ENCODE measurements at regions not wholly inside any gene's neighbourhood (a gene's known extent, or its start where the extent isn't known, plus 50 kb on each side); places are given as distances from the start of the nearest gene placed in this dataset.

DNA sequence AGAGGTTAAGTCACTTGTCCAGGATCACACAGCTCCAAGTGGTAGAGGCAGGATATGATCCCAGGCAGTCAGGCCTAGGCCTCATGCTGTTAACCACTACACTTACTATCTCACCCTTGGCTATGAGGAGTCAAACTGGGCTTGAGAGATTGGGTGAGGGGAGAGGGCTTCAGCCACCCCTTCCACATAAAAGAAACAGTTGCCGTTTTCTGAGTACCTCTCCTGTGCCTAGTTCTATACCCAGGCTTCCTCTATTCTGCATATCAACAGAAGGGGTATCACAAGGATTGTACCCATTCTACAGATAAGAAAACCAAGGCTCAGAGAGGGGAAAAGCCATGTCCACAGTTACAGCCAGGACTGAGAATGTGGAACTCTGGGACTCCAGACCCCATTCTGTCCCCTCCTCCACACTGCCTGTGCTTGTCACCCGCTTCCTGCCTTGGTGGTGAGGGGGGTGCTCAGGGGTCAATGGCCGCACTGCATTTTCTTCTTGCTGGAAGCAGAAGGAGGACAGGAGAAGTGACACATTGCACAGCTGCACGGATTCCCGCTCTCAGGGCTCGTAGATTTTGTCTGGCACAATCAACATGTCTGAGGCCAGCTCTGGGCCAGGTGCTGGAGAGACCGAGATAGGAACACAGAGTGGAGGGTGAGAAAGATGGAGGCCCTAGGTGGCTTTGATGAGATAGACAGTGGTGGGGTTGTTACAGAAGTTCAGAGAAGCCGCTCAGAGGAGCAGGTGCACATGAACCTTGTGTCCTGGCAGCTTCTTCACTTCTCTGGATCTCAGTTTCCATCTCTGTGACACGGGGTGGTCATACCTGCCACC is 108.4 kb upstream of the PTPN1 start:
- WGBS, result 95% methylated on average over 9 of the region's 9 CpGs
- Histone ChIP-seq H3K9ac (ENCODE audit: low read length) (no peak overlapping the region), H3K4ac (ENCODE audit: low read depth in 1 of 2, low read length in 2 of 2) (no peak overlapping the region)

DNA sequence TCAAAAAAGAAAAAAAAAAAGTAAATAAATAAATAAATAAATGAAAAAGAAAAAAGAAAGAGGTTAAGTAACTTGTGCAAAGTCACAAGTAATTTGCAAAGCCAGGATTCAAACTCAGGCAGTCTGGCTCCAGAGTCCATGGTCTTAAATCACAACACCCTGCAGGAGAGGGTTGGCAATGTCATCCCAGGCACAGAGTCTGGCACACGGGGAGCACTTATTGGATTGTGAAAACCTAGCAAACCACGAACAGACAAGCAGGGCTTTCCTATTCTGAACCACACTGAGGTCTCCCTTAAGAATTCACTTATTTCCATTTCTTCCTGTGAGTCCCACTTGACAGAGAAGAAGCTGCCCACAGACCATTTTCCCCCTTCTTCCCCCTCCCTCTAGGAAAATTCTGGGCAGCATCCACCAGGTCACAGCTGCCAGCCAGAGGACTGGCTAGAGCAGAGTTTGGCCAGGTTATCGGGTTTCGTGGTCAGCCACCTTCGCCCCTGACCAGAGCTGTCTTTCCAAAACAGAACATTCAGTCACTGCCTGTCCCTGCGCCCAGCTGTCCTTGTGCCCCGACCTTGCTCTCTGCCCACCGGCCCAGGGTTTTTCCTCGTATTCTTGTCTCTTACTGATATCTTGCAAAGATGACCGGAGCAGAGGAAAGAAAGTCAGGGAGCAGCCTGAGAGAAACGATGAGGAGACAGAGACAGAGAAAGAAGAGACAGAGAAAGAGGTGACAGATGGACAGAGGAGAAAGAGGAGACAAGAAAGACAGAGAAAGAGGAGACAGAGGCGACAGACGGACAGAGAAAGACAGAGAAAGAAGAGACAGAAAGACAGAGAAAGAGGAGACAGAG is 106.4 kb upstream of the PTPN1 start:
- Histone ChIP-seq H3K36me3 (ENCODE audit: control insufficient read depth in 1 of 2, insufficient read depth in 2 of 2, low read depth in 1 of 2, low read length in 2 of 2) (no peaks in the 10 kb centered on the region), H4K91ac (ENCODE audit: low read length) (peak overlapping the region; percentile 47), H3K4me1 (ENCODE audit: control insufficient read depth, insufficient read depth, low read depth, low read length) (peaks cover 16% of the 10 kb centered on the region), H3K79me1 (replicated peaks; ENCODE audit: low read length, poor library complexity, severe bottlenecking) (no peaks in the 10 kb centered on the region), H3K4me3 (ENCODE audit: insufficient read depth in 1 of 2, low read depth in 1 of 2, low read length in 2 of 2) (no peak overlapping the region), H3K9me3 (ENCODE audit: control insufficient read depth, low read length) (no peaks in the 10 kb centered on the region), H2BK120ac (ENCODE audit: low read depth, low read length) (no peak overlapping the region), H2BK12ac (ENCODE audit: low read length in 2 of 2) (peak overlapping the region; percentile 35 to 52), H4K8ac (ENCODE audit: low read length) (no peak overlapping the region), H3K23ac (ENCODE audit: low read length in 2 of 2) (no peak overlapping the region), H2AFZ (ENCODE audit: low read depth, low read length) (no peak overlapping the region), H3K4ac (ENCODE audit: low read depth in 1 of 2, low read length in 2 of 2) (peak overlapping the region in 1 of 2 experiments; percentile 47), H3K9ac (ENCODE audit: low read length) (no peak overlapping the region), H2AK5ac (ENCODE audit: low read length, severe bottlenecking) (no peak overlapping the region), H3K27me3 (ENCODE audit: control insufficient read depth in 1 of 2, insufficient read depth in 1 of 2, low read length in 2 of 2) (peaks cover 0 to 7% of the 10 kb centered on the region in 2 experiments), H3K27ac (ENCODE audit: low read length, poor library complexity, severe bottlenecking) (no peak overlapping the region), H3K4me2 (ENCODE audit: low read length, poor library complexity, severe bottlenecking) (no peak overlapping the region), H2BK15ac (ENCODE audit: low read depth, poor library complexity, severe bottlenecking) (no peak overlapping the region), H3K14ac (ENCODE audit: low read length in 2 of 2) (peak overlapping the region in 1 of 2 experiments; percentile 22), H3K18ac (ENCODE audit: low read depth in 1 of 2, low read length in 2 of 2) (peak overlapping the region in 1 of 2 experiments; percentile 50), H2BK5ac (ENCODE audit: low read depth, low read length, poor library complexity, severe bottlenecking) (no peak overlapping the region)
- DNase-seq, result peak; percentile 38
- WGBS, result 84% methylated on average over 13 of the region's 13 CpGs

More for the DNA sequence above, 108.4 kb upstream of the PTPN1 start:
- H3K23ac ChIP-seq (ENCODE audit: low read length in 2 of 2), result no peak overlapping the region
- no peaks in the 10 kb centered on the region for H3K79me1 ChIP-seq (replicated peaks; ENCODE audit: low read length, poor library complexity, severe bottlenecking)
- H3K18ac ChIP-seq (ENCODE audit: low read depth in 1 of 2, low read length in 2 of 2), result no peak overlapping the region
- no peak for DNase-seq
- H3K4me3 ChIP-seq (ENCODE audit: insufficient read depth in 1 of 2, low read depth in 1 of 2, low read length in 2 of 2), result no peak overlapping the region
- H3K9me3 ChIP-seq (ENCODE audit: control insufficient read depth, low read length), result no peaks in the 10 kb centered on the region
- H2BK12ac ChIP-seq (ENCODE audit: low read length in 2 of 2), result peak overlapping the region in 1 of 2 experiments; percentile 4
- no peak overlapping the region for H4K8ac ChIP-seq (ENCODE audit: low read length)
- no peak overlapping the region for H2BK120ac ChIP-seq (ENCODE audit: low read depth, low read length)
- no peak overlapping the region for H2BK15ac ChIP-seq (ENCODE audit: low read depth, poor library complexity, severe bottlenecking)
- no peak overlapping the region for H2AFZ ChIP-seq (ENCODE audit: low read depth, low read length)
- peaks cover 19% of the 10 kb centered on the region for H3K4me1 ChIP-seq (ENCODE audit: control insufficient read depth, insufficient read depth, low read depth, low read length)
- H3K36me3 ChIP-seq (ENCODE audit: control insufficient read depth in 1 of 2, insufficient read depth in 2 of 2, low read depth in 1 of 2, low read length in 2 of 2), result no peaks in the 10 kb centered on the region
- H2BK5ac ChIP-seq (ENCODE audit: low read depth, low read length, poor library complexity, severe bottlenecking), result no peak overlapping the region
- no peak overlapping the region for H2AK5ac ChIP-seq (ENCODE audit: low read length, severe bottlenecking)
- H3K27ac ChIP-seq (ENCODE audit: low read length, poor library complexity, severe bottlenecking), result no peak overlapping the region
- H3K14ac ChIP-seq (ENCODE audit: low read length in 2 of 2), result no peak overlapping the region
- peaks cover 0 to 7% of the 10 kb centered on the region in 2 experiments for H3K27me3 ChIP-seq (ENCODE audit: control insufficient read depth in 1 of 2, insufficient read depth in 1 of 2, low read length in 2 of 2)
- H3K4me2 ChIP-seq (ENCODE audit: low read length, poor library complexity, severe bottlenecking), result no peak overlapping the region
- no peak overlapping the region for H4K91ac ChIP-seq (ENCODE audit: low read length)

DNA sequence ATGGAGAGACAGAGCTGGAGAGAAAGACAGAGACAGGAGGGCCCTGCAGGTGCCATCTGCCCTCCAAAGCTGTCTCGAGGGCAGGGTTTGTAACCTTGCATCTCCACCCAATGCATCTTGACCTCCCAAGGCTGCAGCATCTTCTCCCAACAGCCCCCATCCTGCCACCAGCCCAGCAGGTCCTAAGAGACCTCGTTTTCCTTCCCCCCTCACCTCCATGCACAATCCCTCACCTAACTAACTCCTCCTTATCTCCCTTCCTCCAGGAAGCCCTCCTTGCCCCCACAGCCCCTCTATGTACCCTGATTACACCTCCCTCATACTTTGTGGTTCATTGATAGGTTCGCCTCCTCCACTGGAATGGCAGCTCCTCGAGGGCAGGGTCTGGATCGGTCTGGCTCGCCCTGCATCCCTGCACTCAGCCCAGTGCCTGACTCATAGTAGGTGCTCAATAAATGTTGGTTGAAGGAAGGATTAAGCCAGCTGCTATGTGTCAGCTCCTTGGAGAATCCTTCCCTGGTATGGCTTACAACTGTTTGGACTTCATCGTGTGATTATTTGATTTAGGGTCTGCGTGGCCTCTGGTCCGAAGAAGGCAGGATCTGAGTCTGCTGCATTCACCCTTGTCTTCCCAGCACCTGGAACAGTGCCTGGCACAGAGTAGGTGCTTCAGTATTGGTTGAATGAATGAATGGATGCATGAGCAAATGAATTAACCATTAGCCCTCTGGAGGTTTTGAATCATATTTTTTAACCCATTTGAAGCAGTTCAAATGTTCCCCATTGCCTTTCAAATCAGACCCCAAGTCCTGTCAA is 105.6 kb upstream of the PTPN1 start:
- H2BK5ac ChIP-seq (ENCODE audit: low read depth, low read length, poor library complexity, severe bottlenecking), result no peak overlapping the region
- H3K79me1 ChIP-seq (replicated peaks; ENCODE audit: low read length, poor library complexity, severe bottlenecking), result no peaks in the 10 kb centered on the region
- no peak overlapping the region for H2AK5ac ChIP-seq (ENCODE audit: low read length, severe bottlenecking)
- no peak overlapping the region for H2BK120ac ChIP-seq (ENCODE audit: low read depth, low read length)
- no peak overlapping the region for H4K8ac ChIP-seq (ENCODE audit: low read length)
- H3K4ac ChIP-seq (ENCODE audit: low read depth in 1 of 2, low read length in 2 of 2), result peak overlapping the region in 1 of 2 experiments; percentile 20
- no peak overlapping the region for H3K23ac ChIP-seq (ENCODE audit: low read length in 2 of 2)
- H3K14ac ChIP-seq (ENCODE audit: low read length in 2 of 2), result no peak overlapping the region
- H2AFZ ChIP-seq (ENCODE audit: low read depth, low read length), result no peak overlapping the region
- no peak overlapping the region for H4K91ac ChIP-seq (ENCODE audit: low read length)
- H3K27ac ChIP-seq (ENCODE audit: low read length, poor library complexity, severe bottlenecking), result no peak overlapping the region
- no peak overlapping the region for H2BK15ac ChIP-seq (ENCODE audit: low read depth, poor library complexity, severe bottlenecking)
- H3K4me2 ChIP-seq (ENCODE audit: low read length, poor library complexity, severe bottlenecking), result no peak overlapping the region
- peaks cover 0 to 7% of the 10 kb centered on the region in 2 experiments for H3K27me3 ChIP-seq (ENCODE audit: control insufficient read depth in 1 of 2, insufficient read depth in 1 of 2, low read length in 2 of 2)
- H3K36me3 ChIP-seq (ENCODE audit: control insufficient read depth in 1 of 2, insufficient read depth in 2 of 2, low read depth in 1 of 2, low read length in 2 of 2), result no peaks in the 10 kb centered on the region
- no peak overlapping the region for H3K9ac ChIP-seq (ENCODE audit: low read length)
- peak overlapping the region in 1 of 2 experiments; percentile 50 for H3K18ac ChIP-seq (ENCODE audit: low read depth in 1 of 2, low read length in 2 of 2)
- peaks cover 8% of the 10 kb centered on the region for H3K4me1 ChIP-seq (ENCODE audit: control insufficient read depth, insufficient read depth, low read depth, low read length)
- H2BK12ac ChIP-seq (ENCODE audit: low read length in 2 of 2), result peak overlapping the region; percentile 35 to 80
- no peaks in the 10 kb centered on the region for H3K9me3 ChIP-seq (ENCODE audit: control insufficient read depth, low read length)
- no peak for DNase-seq
- WGBS, result 90% methylated on average over 9 of the region's 9 CpGs
- no peak overlapping the region for H3K4me3 ChIP-seq (ENCODE audit: insufficient read depth in 1 of 2, low read depth in 1 of 2, low read length in 2 of 2)

Data from mesenchymal stem cell (in vitro differentiated cells and primary cell).